ENCODE measurements at regions not wholly inside any gene's neighbourhood (a gene's known extent, or its start where the extent isn't known, plus 50 kb on each side); places are given as distances from the start of the nearest gene placed in this dataset.

DNA sequence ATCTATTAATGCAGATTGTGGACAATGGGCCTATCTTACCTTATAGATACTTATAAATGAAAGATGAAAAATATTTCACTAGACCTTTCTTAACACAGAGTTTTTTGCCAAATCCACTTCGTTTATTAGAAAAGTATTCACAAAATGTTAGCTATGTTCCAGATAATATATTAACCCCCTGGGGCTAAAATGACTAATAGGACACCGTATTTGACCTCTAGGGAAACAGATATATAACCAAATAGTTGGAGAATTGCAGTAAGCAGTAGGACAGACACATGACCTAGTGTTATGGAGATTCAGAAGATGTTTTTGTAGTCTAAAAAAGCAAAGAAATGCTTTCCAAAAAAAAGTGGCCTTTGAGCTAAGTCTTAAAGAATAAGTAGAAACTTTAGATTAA lies 106.9 kb downstream of the SEC16B start:
- no peak for TF ChIP-seq CTCF (IDR thresholded peaks at IDR 0.05; ENCODE audit: low read depth, low read length, missing control alignments)
- DNase-seq (ENCODE audit: extremely low read depth, low read depth): no peak
- H3K4me3 ChIP-seq (replicated peaks; ENCODE audit: low read depth, low read length): no peak overlapping the region

DNA sequence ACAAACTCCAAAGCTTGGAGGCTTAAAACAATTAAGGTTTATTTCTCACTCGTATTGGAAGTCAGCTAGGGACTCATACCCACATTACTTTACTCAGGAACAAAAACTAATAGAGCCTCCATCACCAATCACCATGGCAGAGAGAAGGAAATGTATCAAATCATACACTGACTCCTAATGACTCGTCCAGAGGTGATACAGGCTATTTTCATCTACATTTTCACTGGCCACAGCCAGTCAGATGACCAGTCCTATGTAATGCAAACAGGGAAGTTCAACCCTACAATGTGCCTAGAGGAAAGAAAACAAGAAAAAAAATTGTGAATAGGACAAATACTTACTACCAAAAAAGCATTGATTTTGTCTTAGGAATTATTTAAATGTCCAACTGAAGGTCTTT lies 110.3 kb downstream of the SEC16B start:
- DNase-seq (ENCODE audit: extremely low read depth, low read depth): no peak

GRCh38 chr1:177858332-177858821 lies 111.5 kb downstream of the SEC16B start:
- H3K4me3 ChIP-seq (replicated peaks; ENCODE audit: low read depth, low read length): no peak overlapping the region
- no peak for TF ChIP-seq CTCF (IDR thresholded peaks at IDR 0.05; ENCODE audit: low read depth, low read length, missing control alignments)
- DNase-seq (ENCODE audit: extremely low read depth, low read depth): peak; percentile 48

More for the DNA sequence above, 110.3 kb downstream of the SEC16B start:
- no peak for TF ChIP-seq CTCF (IDR thresholded peaks at IDR 0.05; ENCODE audit: low read depth, low read length, missing control alignments)
- no peak overlapping the region for H3K4me3 ChIP-seq (replicated peaks; ENCODE audit: low read depth, low read length)

GRCh38 chr1:177857285-177857684 lies 112.6 kb downstream of the SEC16B start:
- no peak for DNase-seq (ENCODE audit: extremely low read depth, low read depth)
- no peak overlapping the region for H3K4me3 ChIP-seq (replicated peaks; ENCODE audit: low read depth, low read length)
- TF ChIP-seq CTCF (IDR thresholded peaks at IDR 0.05; ENCODE audit: low read depth, low read length, missing control alignments): no peak

DNA sequence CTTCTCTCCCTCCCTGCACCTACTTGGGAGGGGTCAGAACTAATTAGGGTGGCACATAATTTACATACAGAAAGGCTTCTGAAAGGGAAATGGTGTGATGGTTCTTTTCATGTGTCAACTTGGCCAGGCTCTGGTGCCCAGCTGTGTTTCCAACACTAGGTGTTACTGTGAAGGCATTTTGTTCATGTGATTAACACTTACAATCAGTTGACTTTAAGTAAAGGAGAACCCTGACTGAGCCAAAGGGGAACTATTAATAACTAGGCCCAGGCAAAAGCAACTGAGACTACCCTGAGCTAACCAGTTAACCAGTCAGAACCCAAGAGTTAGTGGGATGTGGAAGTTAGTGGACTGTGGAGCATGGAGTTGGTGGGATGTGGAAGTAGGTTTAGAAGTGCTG lies 114.9 kb downstream of the SEC16B start:
- no peak for DNase-seq (ENCODE audit: extremely low read depth, low read depth)
- TF ChIP-seq CTCF (IDR thresholded peaks at IDR 0.05; ENCODE audit: low read depth, low read length, missing control alignments): no peak
- no peak overlapping the region for H3K4me3 ChIP-seq (replicated peaks; ENCODE audit: low read depth, low read length)

DNA sequence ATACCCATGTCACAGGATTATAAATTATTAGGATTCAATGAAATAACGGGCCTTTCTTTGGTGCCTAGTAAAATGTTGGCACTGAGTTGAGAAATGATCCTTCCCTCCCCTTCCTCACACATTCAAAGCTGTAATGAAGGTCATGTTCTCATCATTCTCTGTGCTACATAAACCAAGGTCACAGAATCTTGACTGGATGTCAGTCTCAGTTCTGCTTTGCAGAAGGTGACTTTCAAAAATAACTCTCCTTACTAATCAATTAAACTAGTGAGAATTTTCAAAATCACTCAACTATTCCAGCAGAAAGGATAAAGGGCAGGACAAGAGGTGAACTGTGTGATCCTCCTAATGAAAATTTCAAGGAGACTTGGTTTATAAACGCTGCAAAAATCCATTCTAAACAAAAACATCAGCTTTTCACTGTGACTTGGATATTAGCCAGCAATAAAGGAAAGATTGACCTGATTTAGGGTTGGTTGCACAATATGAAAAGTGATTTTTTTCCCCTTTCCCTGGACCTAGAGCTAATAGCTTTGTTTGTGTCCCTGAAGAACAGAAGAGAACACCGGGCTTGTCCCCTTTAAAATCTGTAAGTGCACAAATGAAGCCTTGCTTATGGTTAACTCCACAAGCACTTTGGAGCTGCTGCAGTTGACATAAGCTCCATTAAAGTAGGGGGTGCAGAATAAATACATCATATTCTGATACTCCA lies 120.1 kb downstream of the SEC16B start:
- H3K4me3 ChIP-seq (replicated peaks; ENCODE audit: low read depth, low read length): no peak overlapping the region
- no peak for DNase-seq (ENCODE audit: extremely low read depth, low read depth)
- no peak for TF ChIP-seq CTCF (IDR thresholded peaks at IDR 0.05; ENCODE audit: low read depth, low read length, missing control alignments)

DNA sequence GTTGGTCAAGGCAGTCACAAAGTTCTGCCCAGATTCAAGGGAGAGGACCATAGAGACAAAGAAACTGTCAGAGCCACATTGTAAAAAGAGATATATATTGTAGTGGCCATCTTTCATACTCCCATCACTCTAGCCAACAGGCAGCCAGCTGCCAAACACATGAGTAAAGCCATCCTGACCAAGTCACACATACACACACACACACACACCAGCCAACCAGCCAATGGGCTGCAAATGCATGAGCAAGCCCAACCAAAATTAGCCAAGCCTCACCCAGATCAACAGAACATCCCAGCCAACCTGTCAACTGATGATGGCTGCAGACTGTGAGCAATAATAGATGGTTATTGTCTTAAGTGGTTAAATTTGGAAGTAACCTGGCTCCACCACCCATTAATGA lies 120.7 kb downstream of the SEC16B start:
- no peak overlapping the region for H3K4me3 ChIP-seq (replicated peaks; ENCODE audit: low read depth, low read length)
- no peak for DNase-seq (ENCODE audit: extremely low read depth, low read depth)
- TF ChIP-seq CTCF (IDR thresholded peaks at IDR 0.05; ENCODE audit: low read depth, low read length, missing control alignments): no peak
